ENCODE measurements at regions not wholly inside any gene's neighbourhood (a gene's known extent, or its start where the extent isn't known, plus 50 kb on each side); places are given as distances from the start of the nearest gene placed in this dataset.

- DNase-seq, result no peak
Measured at GRCh38 chr10:3867454-3868270, 82.7 kb upstream of the KLF6 start.

GRCh38 chr10:3866332-3866731 lies 81.3 kb upstream of the KLF6 start:
- no peak for DNase-seq

GRCh38 chr10:3865565-3865964 lies 80.6 kb upstream of the KLF6 start:
- DNase-seq, result no peak

- DNase-seq, result peak; percentile 69
Measured at GRCh38 chr10:3861795-3862194, 76.8 kb upstream of the KLF6 start.

- no peak for DNase-seq
Measured at GRCh38 chr10:3858051-3858845, 73.2 kb upstream of the KLF6 start.

- DNase-seq, result no peak
Measured at GRCh38 chr10:3857318-3857717, 72.3 kb upstream of the KLF6 start.

GRCh38 chr10:3856593-3856992 lies 71.6 kb upstream of the KLF6 start:
- no peak for DNase-seq

- DNase-seq, result no peak
Measured at GRCh38 chr10:3853547-3854303, 68.7 kb upstream of the KLF6 start.

GRCh38 chr10:3853016-3853415 lies 68.0 kb upstream of the KLF6 start:
- no peak for DNase-seq

- peak; percentile 97 for DNase-seq
Measured at GRCh38 chr10:3852147-3852904, 67.3 kb upstream of the KLF6 start.

- DNase-seq, result peak; percentile 86
Measured at GRCh38 chr10:3850999-3851937, 66.3 kb upstream of the KLF6 start.

- DNase-seq, result peak; percentile 83
Measured at GRCh38 chr10:3848775-3849635, 64.0 kb upstream of the KLF6 start.

- peak; percentile 47 for DNase-seq
Measured at GRCh38 chr10:3848005-3848774, 63.2 kb upstream of the KLF6 start.

- no peak for DNase-seq
Measured at GRCh38 chr10:3846736-3847135, 61.7 kb upstream of the KLF6 start.

GRCh38 chr10:3844491-3845025 lies 59.5 kb upstream of the KLF6 start:
- no peak for DNase-seq

GRCh38 chr10:3838460-3839437 lies 53.7 kb upstream of the KLF6 start:
- DNase-seq, result no peak

GRCh38 chr10:3837647-3838459 lies 52.8 kb upstream of the KLF6 start:
- DNase-seq, result no peak

All from fibroblast of skin of scalp (primary cell).